HL-60/S4 treated with retinoic acid at 250 ng/mL for 4 days and 3 days (cell line): ENCODE measurements at regions not wholly inside any gene's neighbourhood (a gene's known extent, or its start where the extent isn't known, plus 50 kb on each side); places are given as distances from the start of the nearest gene placed in this dataset.
"Not testable (repeated sequence)": the region's sequence is repeated elsewhere in the genome, so short reads cannot be mapped to it uniquely, and the experiment has no call there.

Experiments
- in situ Hi-C: fragments of 300-500 bp; cut with MboI; formaldehyde crosslinking; loops from 2 replicates; pipeline ENCODE4 v1.7.0; 2022; ENCODE audit warnings: low sequenced_read_pairs

- in situ Hi-C loops, result no loop called here
Measured at GRCh38 chr3:193946945-193947344, 189.0 kb upstream of the HES1 start.

- in situ Hi-C loops, result no loop called here
Measured at GRCh38 chr3:193947596-193947995, 188.4 kb upstream of the HES1 start.

DNA sequence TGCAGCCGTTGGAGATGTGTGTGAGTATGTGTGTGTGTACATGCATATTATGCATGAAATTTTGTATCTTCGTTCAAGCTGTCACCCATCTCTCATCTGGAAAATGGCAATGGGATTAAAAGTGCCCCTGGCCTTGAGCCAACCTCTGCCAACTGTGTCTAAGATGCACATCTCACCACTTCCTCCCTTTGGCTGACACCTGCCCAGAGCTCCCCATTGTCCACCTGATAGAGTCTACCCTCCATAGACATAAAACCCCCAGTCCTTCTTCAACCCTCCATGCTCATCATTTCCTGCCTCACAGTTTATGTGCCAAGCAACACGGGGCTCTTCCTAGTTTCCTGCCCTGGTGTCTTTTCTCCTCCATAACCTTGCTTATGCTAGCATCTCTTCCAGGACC lies 187.5 kb upstream of the HES1 start:
- in situ Hi-C loops, result no loop called here

DNA sequence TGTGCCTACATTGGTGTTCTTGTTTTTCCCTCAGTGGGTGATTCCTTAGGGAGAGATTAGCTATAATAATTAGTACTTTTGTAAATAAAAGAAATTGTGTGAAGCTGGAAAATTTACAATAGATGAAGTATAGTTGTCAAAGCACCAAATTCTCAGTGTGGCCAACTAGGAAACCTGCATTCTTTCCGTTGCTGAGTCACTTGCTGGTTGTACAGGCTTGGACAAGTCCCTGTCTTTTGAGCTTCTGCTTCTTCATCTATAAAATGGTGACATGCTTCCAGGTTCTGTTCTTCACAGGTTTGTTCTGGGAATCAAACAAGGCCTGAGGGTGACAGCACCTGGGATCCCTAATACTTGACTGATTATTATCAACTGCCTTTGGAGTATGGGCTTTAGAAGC lies 184.1 kb upstream of the HES1 start:
- in situ Hi-C loops, result no loop called here

- in situ Hi-C loops, result no loop called here
Measured at GRCh38 chr3:193954752-193955151, 181.2 kb upstream of the HES1 start.

DNA sequence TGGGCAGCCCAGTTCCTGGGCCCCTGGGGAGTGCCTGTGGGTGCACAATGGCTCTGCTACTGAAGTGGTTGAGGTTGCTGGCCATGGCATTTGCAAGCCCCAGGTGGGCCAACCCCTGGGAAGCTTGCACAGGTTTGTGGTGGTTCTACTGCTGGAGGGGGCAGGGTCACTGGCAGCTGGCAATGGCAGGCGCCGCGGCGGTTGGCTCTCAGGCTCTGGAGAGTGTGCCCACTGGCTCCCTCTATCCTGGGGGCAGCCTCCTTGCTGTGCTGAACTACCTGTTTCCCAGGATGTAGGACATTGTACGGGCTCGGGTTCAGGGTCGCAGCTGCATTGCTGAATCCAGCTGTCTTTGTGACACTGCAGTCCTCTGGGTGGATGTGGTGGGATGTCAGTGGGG lies 180.2 kb upstream of the HES1 start:
- in situ Hi-C loops, result no loop called here

- in situ Hi-C loops, result no loop called here
Measured at GRCh38 chr3:193959861-193960260, 176.1 kb upstream of the HES1 start.

- in situ Hi-C loops, result no loop called here
Measured at GRCh38 chr3:193960487-193961274, 175.3 kb upstream of the HES1 start.

- in situ Hi-C loops, result no loop called here
Measured at GRCh38 chr3:193962986-193963685, 172.8 kb upstream of the HES1 start.

DNA sequence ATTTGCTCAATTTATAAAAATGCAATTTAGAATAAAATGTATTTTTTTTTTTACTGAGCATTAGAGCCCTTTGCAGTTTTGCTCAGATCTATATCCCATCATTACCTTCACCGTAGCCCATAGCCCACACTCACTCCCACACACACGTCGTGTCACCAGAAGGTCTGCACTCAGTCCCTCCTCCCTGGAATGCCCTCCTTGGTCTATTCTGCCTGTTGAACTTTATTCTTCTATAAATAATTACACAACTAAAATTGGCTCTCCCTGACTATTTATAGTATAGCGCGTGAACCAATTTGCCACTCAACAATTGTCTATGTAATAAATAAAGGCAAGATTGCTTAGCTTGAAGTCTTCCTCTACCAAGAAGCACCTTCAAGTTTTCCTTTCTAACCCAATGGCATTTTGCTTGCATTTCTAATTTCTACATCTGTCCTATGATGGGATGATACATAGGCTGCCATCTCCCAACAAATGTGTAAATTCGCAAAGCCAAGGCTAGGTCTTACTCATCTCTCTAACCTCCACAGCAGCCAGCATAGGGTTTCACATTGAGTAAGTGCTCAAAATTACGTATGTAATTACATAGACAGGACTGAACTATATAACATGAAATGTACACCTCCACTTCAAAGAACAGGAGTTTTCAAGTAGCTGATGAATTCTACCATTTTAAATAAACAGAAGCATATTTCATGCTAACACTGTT lies 172.0 kb upstream of the HES1 start:
- in situ Hi-C loops, result no loop called here

- in situ Hi-C loops, result no loop called here
Measured at GRCh38 chr3:193964517-193964880, 171.4 kb upstream of the HES1 start.

DNA sequence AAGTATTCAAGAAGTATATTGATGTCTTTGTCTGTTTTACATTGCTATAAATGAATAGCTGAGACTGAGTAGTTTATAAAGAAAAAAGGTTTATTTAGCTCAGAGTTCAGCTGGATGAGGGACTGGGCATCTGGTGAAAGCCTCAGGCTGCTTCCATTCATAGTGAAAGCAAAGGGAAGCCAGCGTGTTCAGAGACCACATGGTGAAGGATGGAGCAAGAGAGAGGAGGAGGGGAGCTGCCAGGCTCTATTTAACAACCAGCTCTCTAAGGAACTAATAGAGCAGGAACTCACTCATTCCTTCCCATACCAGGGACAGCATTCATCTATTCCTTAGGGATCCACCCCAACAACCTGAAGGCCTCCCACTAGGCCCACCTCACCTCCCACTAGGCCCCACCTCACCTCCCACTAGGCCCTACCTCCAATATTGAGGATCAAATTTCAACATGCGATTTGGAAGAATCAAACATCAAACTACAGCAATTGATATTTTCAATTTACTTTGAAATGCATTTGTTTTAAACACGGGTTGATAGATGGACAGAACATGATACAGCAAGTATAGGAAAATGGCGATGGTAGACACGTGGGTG lies 167.5 kb upstream of the HES1 start:
- in situ Hi-C loops, result no loop called here

GRCh38 chr3:193970131-193970772 lies 165.7 kb upstream of the HES1 start:
- in situ Hi-C loops, result not testable (repeated sequence)

DNA sequence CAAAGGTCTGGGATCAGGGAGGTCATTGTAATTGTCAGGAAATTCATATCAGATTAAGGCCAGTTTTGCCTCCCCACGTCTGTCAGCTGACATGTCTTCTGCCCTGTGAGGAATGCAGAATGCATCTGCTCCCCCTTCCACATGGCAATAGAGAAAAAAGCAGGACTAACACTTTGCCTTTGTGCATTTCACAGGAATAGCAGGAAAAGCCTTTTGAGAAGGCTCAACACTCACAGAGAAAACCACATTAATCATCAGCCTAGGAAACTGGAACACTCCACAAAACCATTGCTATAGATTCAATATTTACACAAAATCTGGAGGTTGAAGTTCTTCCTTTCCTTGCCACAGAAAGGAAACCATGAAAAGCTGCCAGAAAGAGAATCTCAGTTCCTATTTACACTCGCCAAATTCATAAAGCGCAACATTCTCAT lies 165.2 kb upstream of the HES1 start:
- in situ Hi-C loops, result no loop called here

DNA sequence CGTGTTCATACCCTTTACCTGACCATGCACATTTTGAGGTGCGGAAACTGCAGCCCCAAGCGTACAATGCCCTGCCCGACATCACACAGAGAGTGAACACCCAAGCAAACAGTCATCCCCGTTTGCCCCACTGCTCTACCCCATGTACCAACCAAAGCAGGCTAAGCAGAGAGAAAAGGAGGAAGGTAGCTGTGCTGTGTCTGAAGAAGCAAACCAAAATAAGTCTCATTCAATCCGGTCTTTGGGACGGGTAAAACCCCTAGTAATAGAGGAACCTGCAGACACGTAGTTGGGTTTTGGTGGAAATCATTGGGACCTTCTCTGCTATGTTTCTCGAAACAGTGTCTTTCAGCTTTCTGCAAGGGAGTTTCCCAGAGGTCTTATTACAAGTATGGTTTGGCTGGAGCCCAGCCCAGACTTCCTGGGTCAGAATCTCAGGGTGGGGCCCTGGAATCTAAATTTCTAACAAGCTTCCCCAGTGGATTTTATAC lies 164.6 kb upstream of the HES1 start:
- in situ Hi-C loops, result no loop called here

GRCh38 chr3:193971966-193972365 lies 164.0 kb upstream of the HES1 start:
- in situ Hi-C loops, result no loop called here

GRCh38 chr3:193972832-193973231 lies 163.1 kb upstream of the HES1 start:
- in situ Hi-C loops, result no loop called here

- in situ Hi-C loops, result no loop called here
Measured at GRCh38 chr3:193974191-193974652, 161.7 kb upstream of the HES1 start.

DNA sequence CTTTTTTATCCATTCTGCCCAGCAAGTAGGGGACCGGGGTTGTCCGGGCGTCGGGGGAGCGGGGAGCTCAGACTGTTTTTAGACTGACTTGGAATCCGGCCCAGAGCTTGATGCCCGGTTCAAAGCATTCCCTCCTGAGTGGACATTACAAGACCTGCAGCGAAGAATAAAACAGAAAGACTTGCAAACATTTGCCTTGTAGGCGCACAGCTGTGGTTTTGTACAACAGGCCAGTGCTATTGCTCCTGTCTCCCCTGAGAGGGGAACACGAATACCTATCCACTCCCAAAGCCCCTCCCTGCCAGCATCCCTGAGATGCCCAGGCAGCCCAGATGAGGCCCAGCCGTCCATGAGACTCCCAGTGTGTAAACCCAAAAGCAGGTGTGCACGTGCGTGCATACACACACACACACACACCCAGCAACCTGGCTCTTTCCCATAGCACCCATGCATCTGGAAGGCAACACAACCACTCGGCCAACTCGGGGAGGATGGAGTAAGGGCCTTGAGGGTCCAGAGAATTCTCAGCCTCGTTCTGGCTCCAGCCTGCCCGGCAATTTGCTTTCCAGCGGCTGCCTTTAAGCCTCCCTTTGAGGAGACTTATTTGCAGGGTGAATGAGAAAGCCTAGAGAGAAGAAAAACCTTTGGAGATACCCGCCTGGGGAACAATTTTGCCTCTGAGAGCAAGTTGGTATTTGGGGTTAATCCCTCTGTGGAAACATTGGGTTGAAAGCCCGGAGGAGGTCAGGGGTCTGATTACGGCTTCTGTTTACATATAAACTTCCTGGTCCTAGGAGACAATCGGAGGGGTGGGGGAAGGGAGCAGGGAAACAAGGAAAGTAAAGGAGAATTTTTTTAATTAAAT lies 161.0 kb upstream of the HES1 start:
- in situ Hi-C loops, result no loop called here

GRCh38 chr3:193977622-193978021 lies 158.3 kb upstream of the HES1 start:
- in situ Hi-C loops, result no loop called here
